ENCODE measurements at regions not wholly inside any gene's neighbourhood (a gene's known extent, or its start where the extent isn't known, plus 50 kb on each side); places are given as distances from the start of the nearest gene placed in this dataset.

- H2BK15ac ChIP-seq (ENCODE audit: low read length): no peak overlapping the region
- no peak overlapping the region for H3K18ac ChIP-seq (ENCODE audit: extremely low read depth, low read length)
- CTCF ChIA-PET (ENCODE audit: partially characterized antibody): interaction anchor here (1.8 kb wide), 1 partner anchor 20 kb away, joined by 5 read pairs; no protein-coding TSS in a partner anchor
- no peak overlapping the region for H3K27ac ChIP-seq (ENCODE audit: low read depth, low read length)
- H3K4me3 ChIP-seq (ENCODE audit: extremely low read depth in 1 of 4, insufficient read depth in 2 of 4, low read depth in 3 of 4, low read length in 4 of 4): no peak overlapping the region
- no peak overlapping the region for H4K91ac ChIP-seq (replicated peaks; ENCODE audit: insufficient read length, low read length)
- H2AK5ac ChIP-seq (ENCODE audit: low read depth, low read length): no peak overlapping the region
- H2AFZ ChIP-seq (ENCODE audit: low read length): no peak overlapping the region
- whole genome bisulfite sequencing, 2 experiments (ENCODE audit: extremely low coverage in 1 of 2, insufficient coverage in 1 of 2, insufficient read length in 1 of 2, insufficient replicate concordance in 2 of 2, low coverage in 1 of 2, low lambda C conversion rate in 2 of 2, missing lambda C conversion rate in 1 of 2): 93% methylated on average over 2 of the region's 2 CpGs; no CpG with 5 or more reads in 1 of the 2 experiments
- H2BK20ac ChIP-seq (ENCODE audit: low read length): no peak overlapping the region
- no peak overlapping the region for H4K5ac ChIP-seq (ENCODE audit: insufficient read length, low read depth, low read length)
- no peaks in the 10 kb centered on the region for H4K20me1 ChIP-seq (replicated peaks in 1 of 2; ENCODE audit: control insufficient read depth in 1 of 2, insufficient read depth in 2 of 2, low read length in 2 of 2)
- H3K23ac ChIP-seq (ENCODE audit: insufficient read length): no peak overlapping the region
- H3K36me3 ChIP-seq (ENCODE audit: control insufficient read depth in 2 of 4, insufficient read depth in 4 of 4, low read length in 3 of 4): no peaks in the 10 kb centered on the region
- no peaks in the 10 kb centered on the region for H3K4me1 ChIP-seq (replicated peaks in 1 of 4; ENCODE audit: control insufficient read depth in 3 of 4, insufficient read depth in 4 of 4, low read length in 3 of 4)
- no peak overlapping the region for H3K9ac ChIP-seq (replicated peaks in 1 of 4; ENCODE audit: extremely low read depth in 1 of 4, low read depth in 3 of 4, low read length in 3 of 4)
- no peaks in the 10 kb centered on the region for H3K9me3 ChIP-seq (ENCODE audit: insufficient read depth in 2 of 2, low read depth in 1 of 2, low read length in 1 of 2)
- H3K4ac ChIP-seq (replicated peaks; ENCODE audit: insufficient read length, low read depth, low read length): no peak overlapping the region
- POLR2A ChIA-PET (ENCODE audit: partially characterized antibody): no interaction called here
- no peak overlapping the region for H2BK5ac ChIP-seq (ENCODE audit: low read depth, low read length)
- no peak overlapping the region for H4K8ac ChIP-seq (ENCODE audit: extremely low read depth, insufficient read depth, low read length)
- H3K56ac ChIP-seq (replicated peaks; ENCODE audit: insufficient read length, low read depth, low read length): no peak overlapping the region
- H3K4me2 ChIP-seq (ENCODE audit: insufficient read depth in 1 of 2, low read depth in 2 of 2, low read length in 2 of 2): no peak overlapping the region
- H3K79me2 ChIP-seq (ENCODE audit: control insufficient read depth in 1 of 2, insufficient read depth in 2 of 2, low read length in 2 of 2): no peaks in the 10 kb centered on the region
- no peak overlapping the region for H2BK120ac ChIP-seq (replicated peaks; ENCODE audit: low read depth, low read length)
- no peak overlapping the region for H2BK12ac ChIP-seq (ENCODE audit: low read depth, low read length)
- H3K14ac ChIP-seq (ENCODE audit: insufficient read length): no peak overlapping the region
- no peaks in the 10 kb centered on the region for H3K27me3 ChIP-seq (replicated peaks in 1 of 4; ENCODE audit: control insufficient read depth in 3 of 4, extremely low read depth in 1 of 4, insufficient read depth in 3 of 4, low read length in 3 of 4)
- H3K79me1 ChIP-seq (ENCODE audit: low read depth, low read length): no peaks in the 10 kb centered on the region
- DNase-seq (ENCODE audit: low read depth in 1 of 2, low spot score in 2 of 2): no peak
- no peak for FAIRE-seq
- H3K23me2 ChIP-seq (ENCODE audit: low read depth, low read length): no peaks in the 10 kb centered on the region
- TF ChIP-seq POLR2AphosphoS5 (IDR thresholded peaks at IDR 0.05; ENCODE audit: low read depth, low read length): no peak
- no peak for TF ChIP-seq KDM4A (IDR thresholded peaks at IDR 0.05; ENCODE audit: low read depth, low read length, severe bottlenecking)
- TF ChIP-seq EGR1 (IDR thresholded peaks at IDR 0.05; ENCODE audit: borderline replicate concordance, low read depth, low read length): no peak
- no peak for TF ChIP-seq CEBPB (IDR thresholded peaks at IDR 0.05; ENCODE audit: low read depth, low read length)
These were observed 206.9 kb downstream of the NSUN3 start for GRCh38 chr3:94269763-94270162.

Measured in H1 (cell line).